ENCODE measurements at regions not wholly inside any gene's neighbourhood (a gene's known extent, or its start where the extent isn't known, plus 50 kb on each side); places are given as distances from the start of the nearest gene placed in this dataset.
"Not testable (repeated sequence)": the region's sequence is repeated elsewhere in the genome, so short reads cannot be mapped to it uniquely, and the experiment has no call there.

- no peak overlapping the region for H3K9ac ChIP-seq (ENCODE audit: low read depth in 1 of 3, low read length in 3 of 3)
- no peak overlapping the region for H3K27ac ChIP-seq (ENCODE audit: low read depth, low read length)
- peaks cover 0 to 1% (median 0%) of the 10 kb centered on the region in 3 donors for H3K9me3 ChIP-seq (ENCODE audit: control insufficient read depth in 3 of 3, low read length in 3 of 3)
- no peaks in the 10 kb centered on the region for H3K4me1 ChIP-seq (ENCODE audit: control insufficient read depth in 3 of 3, insufficient read depth in 3 of 3, low read length in 3 of 3)
- no peaks in the 10 kb centered on the region for H3K36me3 ChIP-seq (ENCODE audit: control insufficient read depth in 3 of 3, insufficient read depth in 3 of 3, low read length in 3 of 3)
- no peak overlapping the region for H3K4me3 ChIP-seq (ENCODE audit: low read length in 3 of 3)
- no peaks in the 10 kb centered on the region for H3K27me3 ChIP-seq (ENCODE audit: control insufficient read depth in 3 of 3, insufficient read depth in 3 of 3, low read length in 3 of 3)
Observed at GRCh38 chr3:102926618-102927017, 491.8 kb downstream of the ZPLD1 start.

- no peaks in the 10 kb centered on the region for H3K36me3 ChIP-seq (ENCODE audit: control insufficient read depth in 3 of 3, insufficient read depth in 3 of 3, low read length in 3 of 3)
- H3K27me3 ChIP-seq (ENCODE audit: control insufficient read depth in 3 of 3, insufficient read depth in 3 of 3, low read length in 3 of 3) = no peaks in the 10 kb centered on the region
- no peak overlapping the region for H3K27ac ChIP-seq (ENCODE audit: low read depth, low read length)
- H3K4me3 ChIP-seq (ENCODE audit: low read length in 3 of 3) = no peak overlapping the region
- no peaks in the 10 kb centered on the region for H3K4me1 ChIP-seq (ENCODE audit: control insufficient read depth in 3 of 3, insufficient read depth in 3 of 3, low read length in 3 of 3)
- no peak overlapping the region for H3K9ac ChIP-seq (ENCODE audit: low read depth in 1 of 3, low read length in 3 of 3)
- no peaks in the 10 kb centered on the region for H3K9me3 ChIP-seq (ENCODE audit: control insufficient read depth in 3 of 3, low read length in 3 of 3)
Observed at GRCh38 chr3:102933377-102933776, 498.6 kb downstream of the ZPLD1 start.

- no peaks in the 10 kb centered on the region for H3K4me1 ChIP-seq (ENCODE audit: control insufficient read depth in 3 of 3, insufficient read depth in 3 of 3, low read length in 3 of 3)
- H3K9ac ChIP-seq (ENCODE audit: low read depth in 1 of 3, low read length in 3 of 3) = no peak overlapping the region
- no peaks in the 10 kb centered on the region for H3K9me3 ChIP-seq (ENCODE audit: control insufficient read depth in 3 of 3, low read length in 3 of 3)
- no peaks in the 10 kb centered on the region for H3K27me3 ChIP-seq (ENCODE audit: control insufficient read depth in 3 of 3, insufficient read depth in 3 of 3, low read length in 3 of 3)
- no peak overlapping the region for H3K4me3 ChIP-seq (ENCODE audit: low read length in 3 of 3)
- H3K36me3 ChIP-seq (ENCODE audit: control insufficient read depth in 3 of 3, insufficient read depth in 3 of 3, low read length in 3 of 3) = no peaks in the 10 kb centered on the region
- H3K27ac ChIP-seq (ENCODE audit: low read depth, low read length) = no peak overlapping the region
Observed at GRCh38 chr3:102936511-102937045, 501.8 kb downstream of the ZPLD1 start.

GRCh38 chr3:102941786-102942185, 507.0 kb downstream of the ZPLD1 start:
- no peaks in the 10 kb centered on the region for H3K9me3 ChIP-seq (ENCODE audit: control insufficient read depth in 3 of 3, low read length in 3 of 3)
- no peaks in the 10 kb centered on the region for H3K4me1 ChIP-seq (ENCODE audit: control insufficient read depth in 3 of 3, insufficient read depth in 3 of 3, low read length in 3 of 3)
- H3K27me3 ChIP-seq (ENCODE audit: control insufficient read depth in 3 of 3, insufficient read depth in 3 of 3, low read length in 3 of 3) = no peaks in the 10 kb centered on the region
- no peak overlapping the region for H3K27ac ChIP-seq (ENCODE audit: low read depth, low read length)
- no peak overlapping the region for H3K4me3 ChIP-seq (ENCODE audit: low read length in 3 of 3)
- no peaks in the 10 kb centered on the region for H3K36me3 ChIP-seq (ENCODE audit: control insufficient read depth in 3 of 3, insufficient read depth in 3 of 3, low read length in 3 of 3)
- no peak overlapping the region for H3K9ac ChIP-seq (ENCODE audit: low read depth in 1 of 3, low read length in 3 of 3)

GRCh38 chr3:102946445-102946844, 511.6 kb downstream of the ZPLD1 start:
- not testable (repeated sequence) for H3K9ac ChIP-seq (ENCODE audit: low read depth in 1 of 3, low read length in 3 of 3); H3K9me3 ChIP-seq (ENCODE audit: control insufficient read depth in 3 of 3, low read length in 3 of 3); H3K36me3 ChIP-seq (ENCODE audit: control insufficient read depth in 3 of 3, insufficient read depth in 3 of 3, low read length in 3 of 3); H3K27ac ChIP-seq (ENCODE audit: low read depth, low read length); H3K4me1 ChIP-seq (ENCODE audit: control insufficient read depth in 3 of 3, insufficient read depth in 3 of 3, low read length in 3 of 3); H3K4me3 ChIP-seq (ENCODE audit: low read length in 3 of 3); H3K27me3 ChIP-seq (ENCODE audit: control insufficient read depth in 3 of 3, insufficient read depth in 3 of 3, low read length in 3 of 3)

- no peak overlapping the region for H3K9ac ChIP-seq (ENCODE audit: low read depth in 1 of 3, low read length in 3 of 3)
- no peaks in the 10 kb centered on the region for H3K4me1 ChIP-seq (ENCODE audit: control insufficient read depth in 3 of 3, insufficient read depth in 3 of 3, low read length in 3 of 3)
- H3K9me3 ChIP-seq (ENCODE audit: control insufficient read depth in 3 of 3, low read length in 3 of 3) = no peaks in the 10 kb centered on the region
- no peak overlapping the region for H3K27ac ChIP-seq (ENCODE audit: low read depth, low read length)
- H3K27me3 ChIP-seq (ENCODE audit: control insufficient read depth in 3 of 3, insufficient read depth in 3 of 3, low read length in 3 of 3) = no peaks in the 10 kb centered on the region
- H3K36me3 ChIP-seq (ENCODE audit: control insufficient read depth in 3 of 3, insufficient read depth in 3 of 3, low read length in 3 of 3) = no peaks in the 10 kb centered on the region
- H3K4me3 ChIP-seq (ENCODE audit: low read length in 3 of 3) = no peak overlapping the region
Observed at GRCh38 chr3:102972350-102972749, 537.5 kb downstream of the ZPLD1 start.

GRCh38 chr3:102974333-102974732, 539.5 kb downstream of the ZPLD1 start:
- Histone ChIP-seq H3K4me1 (ENCODE audit: control insufficient read depth in 3 of 3, insufficient read depth in 3 of 3, low read length in 3 of 3) (no peaks in the 10 kb centered on the region), H3K4me3 (ENCODE audit: low read length in 3 of 3) (no peak overlapping the region), H3K27ac (ENCODE audit: low read depth, low read length) (no peak overlapping the region), H3K9ac (ENCODE audit: low read depth in 1 of 3, low read length in 3 of 3) (no peak overlapping the region), H3K9me3 (ENCODE audit: control insufficient read depth in 3 of 3, low read length in 3 of 3) (no peaks in the 10 kb centered on the region), H3K27me3 (ENCODE audit: control insufficient read depth in 3 of 3, insufficient read depth in 3 of 3, low read length in 3 of 3) (no peaks in the 10 kb centered on the region), H3K36me3 (ENCODE audit: control insufficient read depth in 3 of 3, insufficient read depth in 3 of 3, low read length in 3 of 3) (no peaks in the 10 kb centered on the region)

- Histone ChIP-seq H3K36me3 (ENCODE audit: control insufficient read depth in 3 of 3, insufficient read depth in 3 of 3, low read length in 3 of 3) (no peaks in the 10 kb centered on the region), H3K27ac (ENCODE audit: low read depth, low read length) (no peak overlapping the region), H3K27me3 (ENCODE audit: control insufficient read depth in 3 of 3, insufficient read depth in 3 of 3, low read length in 3 of 3) (no peaks in the 10 kb centered on the region), H3K9ac (ENCODE audit: low read depth in 1 of 3, low read length in 3 of 3) (no peak overlapping the region), H3K4me3 (ENCODE audit: low read length in 3 of 3) (no peak overlapping the region), H3K9me3 (ENCODE audit: control insufficient read depth in 3 of 3, low read length in 3 of 3) (no peaks in the 10 kb centered on the region), H3K4me1 (ENCODE audit: control insufficient read depth in 3 of 3, insufficient read depth in 3 of 3, low read length in 3 of 3) (no peaks in the 10 kb centered on the region)
Observed at GRCh38 chr3:102979191-102979590, 544.4 kb downstream of the ZPLD1 start.

GRCh38 chr3:102979682-102980354, 545.0 kb downstream of the ZPLD1 start:
- H3K27ac ChIP-seq (ENCODE audit: low read depth, low read length) = no peak overlapping the region
- no peaks in the 10 kb centered on the region for H3K4me1 ChIP-seq (ENCODE audit: control insufficient read depth in 3 of 3, insufficient read depth in 3 of 3, low read length in 3 of 3)
- H3K9ac ChIP-seq (ENCODE audit: low read depth in 1 of 3, low read length in 3 of 3) = no peak overlapping the region
- no peaks in the 10 kb centered on the region for H3K36me3 ChIP-seq (ENCODE audit: control insufficient read depth in 3 of 3, insufficient read depth in 3 of 3, low read length in 3 of 3)
- H3K4me3 ChIP-seq (ENCODE audit: low read length in 3 of 3) = no peak overlapping the region
- no peaks in the 10 kb centered on the region for H3K9me3 ChIP-seq (ENCODE audit: control insufficient read depth in 3 of 3, low read length in 3 of 3)
- no peaks in the 10 kb centered on the region for H3K27me3 ChIP-seq (ENCODE audit: control insufficient read depth in 3 of 3, insufficient read depth in 3 of 3, low read length in 3 of 3)

- no peaks in the 10 kb centered on the region for H3K4me1 ChIP-seq (ENCODE audit: control insufficient read depth in 3 of 3, insufficient read depth in 3 of 3, low read length in 3 of 3)
- no peaks in the 10 kb centered on the region for H3K9me3 ChIP-seq (ENCODE audit: control insufficient read depth in 3 of 3, low read length in 3 of 3)
- no peaks in the 10 kb centered on the region for H3K36me3 ChIP-seq (ENCODE audit: control insufficient read depth in 3 of 3, insufficient read depth in 3 of 3, low read length in 3 of 3)
- no peaks in the 10 kb centered on the region for H3K27me3 ChIP-seq (ENCODE audit: control insufficient read depth in 3 of 3, insufficient read depth in 3 of 3, low read length in 3 of 3)
- H3K27ac ChIP-seq (ENCODE audit: low read depth, low read length) = no peak overlapping the region
- no peak overlapping the region for H3K9ac ChIP-seq (ENCODE audit: low read depth in 1 of 3, low read length in 3 of 3)
- no peak overlapping the region for H3K4me3 ChIP-seq (ENCODE audit: low read length in 3 of 3)
Observed at GRCh38 chr3:102980355-102980696, 545.5 kb downstream of the ZPLD1 start.

Measured in skeletal muscle tissue (tissue), 3 donors.